ENCODE measurements at regions not wholly inside any gene's neighbourhood (a gene's known extent, or its start where the extent isn't known, plus 50 kb on each side); places are given as distances from the start of the nearest gene placed in this dataset.

DNA sequence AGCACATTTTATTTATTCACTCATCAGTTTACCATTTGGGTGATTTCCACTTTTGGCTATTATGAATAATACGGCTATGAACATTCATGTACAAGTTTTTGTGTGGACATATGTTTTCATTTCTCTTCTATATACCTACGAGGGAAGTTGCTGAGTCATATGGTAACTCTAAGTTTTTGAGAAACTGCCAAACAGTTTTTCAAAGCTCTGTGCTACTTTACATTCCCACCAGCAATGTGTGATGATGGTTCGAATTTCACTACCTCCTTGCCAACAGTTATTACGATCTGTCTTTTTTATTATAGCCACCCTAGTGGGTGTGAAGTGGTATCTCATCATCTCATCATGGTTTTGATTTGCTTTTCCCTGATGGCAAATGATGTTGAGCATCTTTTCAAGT, 63.7 kb upstream of the MRTFB start:
- peak; percentile 17 for DNase-seq (ENCODE audit: extremely low read depth, insufficient read length)
- H3K4me3 ChIP-seq (replicated peaks; ENCODE audit: low read depth, low read length), result no peak overlapping the region

DNA sequence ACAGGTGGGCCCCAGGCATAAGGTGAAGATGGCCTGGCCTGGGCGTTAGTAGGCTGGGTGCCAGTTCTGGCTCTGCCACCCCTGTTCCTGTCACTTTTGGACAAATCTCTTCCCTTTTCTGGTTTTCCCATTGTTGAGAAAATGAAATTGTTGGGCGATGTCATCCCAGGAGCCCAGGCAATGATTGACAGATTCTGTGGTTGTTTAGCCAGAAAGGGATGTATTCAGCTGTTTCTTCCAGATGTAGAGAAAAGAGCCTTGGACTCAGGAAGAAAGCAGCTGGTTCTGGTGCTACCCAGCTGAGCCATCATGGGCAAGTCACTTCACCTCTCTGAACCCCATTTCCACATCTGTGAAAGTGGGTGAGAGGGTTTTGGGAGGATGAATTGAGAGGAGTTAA, 60.1 kb upstream of the MRTFB start:
- H3K27me3 ChIP-seq (replicated peaks; ENCODE audit: control insufficient read depth, insufficient read depth, low read length), result no peaks in the 10 kb centered on the region
- TF ChIP-seq, protein P1, sequence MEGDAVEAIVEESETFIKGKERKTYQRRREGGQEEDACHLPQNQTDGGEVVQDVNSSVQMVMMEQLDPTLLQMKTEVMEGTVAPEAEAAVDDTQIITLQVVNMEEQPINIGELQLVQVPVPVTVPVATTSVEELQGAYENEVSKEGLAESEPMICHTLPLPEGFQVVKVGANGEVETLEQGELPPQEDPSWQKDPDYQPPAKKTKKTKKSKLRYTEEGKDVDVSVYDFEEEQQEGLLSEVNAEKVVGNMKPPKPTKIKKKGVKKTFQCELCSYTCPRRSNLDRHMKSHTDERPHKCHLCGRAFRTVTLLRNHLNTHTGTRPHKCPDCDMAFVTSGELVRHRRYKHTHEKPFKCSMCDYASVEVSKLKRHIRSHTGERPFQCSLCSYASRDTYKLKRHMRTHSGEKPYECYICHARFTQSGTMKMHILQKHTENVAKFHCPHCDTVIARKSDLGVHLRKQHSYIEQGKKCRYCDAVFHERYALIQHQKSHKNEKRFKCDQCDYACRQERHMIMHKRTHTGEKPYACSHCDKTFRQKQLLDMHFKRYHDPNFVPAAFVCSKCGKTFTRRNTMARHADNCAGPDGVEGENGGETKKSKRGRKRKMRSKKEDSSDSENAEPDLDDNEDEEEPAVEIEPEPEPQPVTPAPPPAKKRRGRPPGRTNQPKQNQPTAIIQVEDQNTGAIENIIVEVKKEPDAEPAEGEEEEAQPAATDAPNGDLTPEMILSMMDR (IDR thresholded peaks at IDR 0.05; ENCODE audit: insufficient read depth, low read length, poor library complexity, severe bottlenecking), result no peak
- H3K4me3 ChIP-seq (replicated peaks; ENCODE audit: low read depth, low read length), result no peak overlapping the region
- no peaks in the 10 kb centered on the region for H3K36me3 ChIP-seq (ENCODE audit: control insufficient read depth, insufficient read depth, low read length)
- no peak for DNase-seq (ENCODE audit: extremely low read depth, insufficient read length)

More for the DNA sequence above, 63.7 kb upstream of the MRTFB start:
- TF ChIP-seq, protein P1 (IDR thresholded peaks at IDR 0.05; ENCODE audit: insufficient read depth, low read length, poor library complexity, severe bottlenecking), result no peak
- no peaks in the 10 kb centered on the region for H3K27me3 ChIP-seq (replicated peaks; ENCODE audit: control insufficient read depth, insufficient read depth, low read length)
- H3K36me3 ChIP-seq (ENCODE audit: control insufficient read depth, insufficient read depth, low read length), result no peaks in the 10 kb centered on the region

DNA sequence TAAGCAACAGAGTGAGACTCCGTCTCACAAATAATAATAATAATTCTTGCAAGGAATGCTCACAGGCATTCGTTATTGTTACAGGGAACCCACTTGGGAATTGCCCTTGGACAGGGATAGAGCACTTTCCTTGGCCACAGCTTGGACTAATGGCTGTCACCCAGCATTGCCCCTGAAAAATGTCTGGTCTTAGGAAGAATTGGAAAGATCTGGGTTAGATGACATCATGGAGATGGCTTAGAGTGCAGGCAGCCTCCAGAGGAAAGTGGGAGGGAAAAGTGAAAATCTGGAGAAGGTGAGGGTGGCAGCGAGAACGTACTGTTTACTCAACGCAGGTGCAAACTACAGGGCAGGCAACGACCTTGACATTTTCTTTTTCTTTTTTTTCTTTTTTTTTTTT, 59.3 kb upstream of the MRTFB start:
- TF ChIP-seq, protein P1 (IDR thresholded peaks at IDR 0.05; ENCODE audit: insufficient read depth, low read length, poor library complexity, severe bottlenecking), result no peak
- DNase-seq (ENCODE audit: extremely low read depth, insufficient read length), result no peak
- no peak overlapping the region for H3K4me3 ChIP-seq (replicated peaks; ENCODE audit: low read depth, low read length)
- H3K36me3 ChIP-seq (ENCODE audit: control insufficient read depth, insufficient read depth, low read length), result no peaks in the 10 kb centered on the region
- H3K27me3 ChIP-seq (replicated peaks; ENCODE audit: control insufficient read depth, insufficient read depth, low read length), result no peaks in the 10 kb centered on the region

DNA sequence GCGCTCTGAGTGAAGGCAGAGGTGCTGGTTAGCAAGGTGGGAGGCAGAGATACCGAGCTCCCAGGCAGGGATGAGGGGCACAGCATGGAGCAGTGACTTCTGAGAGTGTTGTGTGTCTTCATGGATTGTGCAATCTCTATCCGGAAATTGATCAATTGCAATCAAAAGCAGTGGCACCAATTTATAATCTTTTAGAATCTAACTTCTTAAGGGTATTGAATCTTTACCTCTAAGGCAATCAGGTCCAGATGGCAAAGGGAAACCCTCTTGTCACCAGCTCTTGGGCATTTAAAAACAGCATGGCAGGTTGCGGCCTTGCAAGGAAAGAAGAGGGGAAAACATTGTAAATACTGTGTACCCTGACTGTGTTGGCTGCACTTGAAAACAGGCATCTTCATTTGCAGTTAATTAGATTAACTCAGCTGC, 58.0 kb upstream of the MRTFB start:
- no peak for DNase-seq (ENCODE audit: extremely low read depth, insufficient read length)
- H3K36me3 ChIP-seq (ENCODE audit: control insufficient read depth, insufficient read depth, low read length), result no peaks in the 10 kb centered on the region
- no peak overlapping the region for H3K4me3 ChIP-seq (replicated peaks; ENCODE audit: low read depth, low read length)
- no peaks in the 10 kb centered on the region for H3K27me3 ChIP-seq (replicated peaks; ENCODE audit: control insufficient read depth, insufficient read depth, low read length)
- TF ChIP-seq, protein P1 (IDR thresholded peaks at IDR 0.05; ENCODE audit: insufficient read depth, low read length, poor library complexity, severe bottlenecking), result no peak

DNA sequence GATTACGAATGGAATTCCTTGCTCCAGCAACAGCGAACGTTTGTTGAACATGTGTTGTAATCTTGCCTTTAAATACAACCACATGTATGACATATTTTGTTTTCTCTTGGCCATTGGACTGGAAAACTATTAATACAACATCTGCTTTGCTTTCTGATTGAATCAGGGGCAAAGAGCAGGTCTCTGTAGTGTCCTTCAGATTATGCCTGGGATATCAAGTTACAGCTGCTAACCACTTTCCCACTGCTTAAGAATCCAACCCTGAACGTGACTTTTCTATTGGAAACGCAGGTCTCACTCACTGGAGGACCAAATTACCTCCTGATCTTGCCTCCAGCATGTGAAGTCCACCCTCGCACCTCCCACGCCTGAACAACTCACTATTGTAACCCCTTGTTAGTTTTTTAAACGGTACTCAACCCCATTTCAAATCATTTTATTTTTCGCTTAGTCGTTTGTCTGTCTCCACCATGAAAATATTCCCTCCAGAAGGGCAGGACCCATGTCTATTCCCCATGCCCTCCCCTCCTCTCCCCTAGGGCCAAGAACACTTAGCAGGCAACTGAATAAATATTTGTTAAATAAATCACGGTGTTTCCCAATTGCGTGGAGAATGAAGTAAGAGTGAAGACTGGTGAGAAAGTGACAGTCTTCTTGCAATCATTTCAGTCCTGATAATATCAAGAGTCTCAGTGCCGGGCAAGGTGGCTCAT, 57.4 kb upstream of the MRTFB start:
- Histone ChIP-seq H3K4me3 (replicated peaks; ENCODE audit: low read depth, low read length) (no peak overlapping the region), H3K36me3 (ENCODE audit: control insufficient read depth, insufficient read depth, low read length) (no peaks in the 10 kb centered on the region), H3K27me3 (replicated peaks; ENCODE audit: control insufficient read depth, insufficient read depth, low read length) (no peaks in the 10 kb centered on the region)
- TF ChIP-seq, protein P1 (IDR thresholded peaks at IDR 0.05; ENCODE audit: insufficient read depth, low read length, poor library complexity, severe bottlenecking), result no peak
- DNase-seq (ENCODE audit: extremely low read depth, insufficient read length), result no peak

DNA sequence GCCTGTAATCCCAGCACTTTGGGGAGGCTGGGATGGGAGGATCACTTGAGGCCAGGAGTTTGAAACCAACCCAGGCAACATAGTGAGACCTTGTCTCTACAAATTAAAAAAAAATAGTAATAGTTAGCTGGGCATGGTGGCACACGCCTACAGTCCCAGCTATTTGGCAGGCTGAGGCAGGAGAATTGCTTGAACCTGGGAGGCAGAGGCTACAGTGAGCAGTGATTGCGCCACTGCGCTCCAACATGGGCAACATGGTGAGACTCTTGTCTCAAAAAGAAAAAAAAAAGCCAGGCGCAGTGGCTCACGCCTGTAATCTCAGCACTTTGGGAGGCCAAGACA, 56.9 kb upstream of the MRTFB start:
- no peak for DNase-seq (ENCODE audit: extremely low read depth, insufficient read length)
- Histone ChIP-seq H3K36me3 (ENCODE audit: control insufficient read depth, insufficient read depth, low read length) (no peaks in the 10 kb centered on the region), H3K4me3 (replicated peaks; ENCODE audit: low read depth, low read length) (no peak overlapping the region), H3K27me3 (replicated peaks; ENCODE audit: control insufficient read depth, insufficient read depth, low read length) (no peaks in the 10 kb centered on the region)
- TF ChIP-seq, protein P1 (IDR thresholded peaks at IDR 0.05; ENCODE audit: insufficient read depth, low read length, poor library complexity, severe bottlenecking), result no peak

Measured in GM06990 (cell line).